ENCODE measurements at regions not wholly inside any gene's neighbourhood (a gene's known extent, or its start where the extent isn't known, plus 50 kb on each side); places are given as distances from the start of the nearest gene placed in this dataset.

DNA sequence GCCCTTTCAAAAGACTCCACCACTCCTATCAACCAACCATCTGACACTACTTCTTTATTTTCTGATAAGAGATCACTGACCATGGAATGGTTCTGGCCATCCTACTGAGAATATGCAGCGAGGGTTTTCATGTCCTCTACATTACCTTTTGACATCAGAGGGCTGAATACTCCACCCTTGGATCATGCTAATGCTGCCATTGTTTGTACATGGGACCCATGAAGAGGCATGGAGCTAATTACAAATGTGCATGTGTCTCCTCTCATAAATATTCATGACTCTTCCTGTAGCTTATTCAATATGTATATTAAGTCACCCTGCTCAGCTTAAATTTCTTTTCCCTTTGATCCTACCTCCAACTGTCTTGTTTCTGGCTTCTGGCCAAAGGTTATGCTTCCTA, 1065.8 kb upstream of the GHITM start:
- TF ChIP-seq, protein P1, sequence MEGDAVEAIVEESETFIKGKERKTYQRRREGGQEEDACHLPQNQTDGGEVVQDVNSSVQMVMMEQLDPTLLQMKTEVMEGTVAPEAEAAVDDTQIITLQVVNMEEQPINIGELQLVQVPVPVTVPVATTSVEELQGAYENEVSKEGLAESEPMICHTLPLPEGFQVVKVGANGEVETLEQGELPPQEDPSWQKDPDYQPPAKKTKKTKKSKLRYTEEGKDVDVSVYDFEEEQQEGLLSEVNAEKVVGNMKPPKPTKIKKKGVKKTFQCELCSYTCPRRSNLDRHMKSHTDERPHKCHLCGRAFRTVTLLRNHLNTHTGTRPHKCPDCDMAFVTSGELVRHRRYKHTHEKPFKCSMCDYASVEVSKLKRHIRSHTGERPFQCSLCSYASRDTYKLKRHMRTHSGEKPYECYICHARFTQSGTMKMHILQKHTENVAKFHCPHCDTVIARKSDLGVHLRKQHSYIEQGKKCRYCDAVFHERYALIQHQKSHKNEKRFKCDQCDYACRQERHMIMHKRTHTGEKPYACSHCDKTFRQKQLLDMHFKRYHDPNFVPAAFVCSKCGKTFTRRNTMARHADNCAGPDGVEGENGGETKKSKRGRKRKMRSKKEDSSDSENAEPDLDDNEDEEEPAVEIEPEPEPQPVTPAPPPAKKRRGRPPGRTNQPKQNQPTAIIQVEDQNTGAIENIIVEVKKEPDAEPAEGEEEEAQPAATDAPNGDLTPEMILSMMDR (IDR thresholded peaks at IDR 0.05) = no peak
- TF ChIP-seq POLR2A (IDR thresholded peaks at IDR 0.05) (no peak), POLR2AphosphoS5 (IDR thresholded peaks at IDR 0.05; ENCODE audit: insufficient read depth in 1 of 2, low read depth in 1 of 2) (no peak)

Measured in vagina (tissue), 2 donors.